Naive thymus-derived CD4-positive, alpha-beta T cell (primary cell): ENCODE measurements at regions not wholly inside any gene's neighbourhood (a gene's known extent, or its start where the extent isn't known, plus 50 kb on each side); places are given as distances from the start of the nearest gene placed in this dataset.

ENCODE experiments used
- ATAC-seq: fragments of 150-1000 bp; cut with Tn5 transposase; 2 replicates; pipeline ENCODE4 v1.10.0; 2021; ENCODE audit warnings: mild to moderate bottlenecking, moderate library complexity
- CTCF ChIA-PET: fragments of 350-600 bp; sonication (Branson Sonifier 250); formaldehyde crosslinking; loops from one replicate; lab custom pipeline; 2021; ENCODE audit warnings: antibody characterized with exemption; lab: Charles Lee
- POLR2A ChIA-PET: fragments of 350-600 bp; sonication (Branson Sonifier 250); formaldehyde crosslinking; loops from one replicate; lab custom pipeline; 2021; ENCODE audit warnings: antibody characterized with exemption, inconsistent platforms; lab: Charles Lee
- DNase-seq, 9 donors: peaks; one replicate each; pipeline versions ENCODE4 v3.0.0 to v3.0.0-alpha.2; 2020 to 2022; ENCODE audit warnings: mixed read lengths in 1 of 9
- H3K27ac ChIP-seq: one replicate; pipeline ENCODE4 v1.7.0; 2013; ENCODE audit warnings: mild to moderate bottlenecking, low read depth, low read length, moderate library complexity
- H3K27me3 ChIP-seq, 2 donors: one replicate each; pipeline ENCODE4 v1.7.0; 2013; ENCODE audit warnings: low read length in 2 of 2, mild to moderate bottlenecking in 2 of 2, moderate library complexity in 2 of 2; ENCODE audit not compliant: control insufficient read depth in 2 of 2, insufficient read depth in 2 of 2
- H3K36me3 ChIP-seq, 3 experiments: 1 replicate in 2 of 3; 2 replicates in 1 of 3; pipeline ENCODE4 v1.7.0; 2013; ENCODE audit warnings: low read length in 3 of 3, mild to moderate bottlenecking in 3 of 3, moderate library complexity in 1 of 3; ENCODE audit not compliant: insufficient read depth in 3 of 3, control insufficient read depth in 2 of 3
- H3K4me1 ChIP-seq, 2 donors: one replicate each; pipeline ENCODE4 v1.7.0; 2013; ENCODE audit warnings: low read length in 2 of 2, mild to moderate bottlenecking in 2 of 2, moderate library complexity in 1 of 2; ENCODE audit not compliant: control insufficient read depth in 2 of 2, insufficient read depth in 2 of 2
- H3K4me3 ChIP-seq: 2 replicates; pipeline ENCODE4 v1.7.0; 2013; ENCODE audit warnings: mild to moderate bottlenecking, low read length
- H3K9me3 ChIP-seq, 3 experiments: 1 replicate in 2 of 3; 2 replicates in 1 of 3; pipeline ENCODE4 v1.7.0; 2013; ENCODE audit warnings: low read length in 3 of 3; ENCODE audit not compliant: control insufficient read depth in 2 of 3
- H3K27ac Mint-ChIP-seq, 9 donors: one replicate each; pipeline ENCODE4 v1.8.0; 2020 to 2022; ENCODE audit warnings: mixed read lengths in 9 of 9, mild to moderate bottlenecking in 8 of 9, moderate library complexity in 5 of 9, inconsistent platforms in 2 of 9
- H3K27me3 Mint-ChIP-seq, 5 donors: one replicate each; pipeline ENCODE4 v1.8.0; 2021 to 2022; ENCODE audit warnings: mixed read lengths in 5 of 5, mild to moderate bottlenecking in 1 of 5
- H3K36me3 Mint-ChIP-seq, 5 donors: one replicate each; pipeline ENCODE4 v1.8.0; 2020 to 2022; ENCODE audit warnings: mixed read lengths in 5 of 5, mild to moderate bottlenecking in 3 of 5, inconsistent platforms in 1 of 5
- H3K4me1 Mint-ChIP-seq, 7 donors: one replicate each; pipeline ENCODE4 v1.8.0; 2020 to 2022; ENCODE audit warnings: mixed read lengths in 7 of 7, mild to moderate bottlenecking in 3 of 7, inconsistent platforms in 1 of 7
- H3K4me3 Mint-ChIP-seq, 10 donors: one replicate each; pipeline ENCODE4 v1.8.0; 2020 to 2022; ENCODE audit warnings: mild to moderate bottlenecking in 10 of 10, mixed read lengths in 10 of 10, moderate library complexity in 6 of 10, inconsistent platforms in 2 of 10
- H3K9me3 Mint-ChIP-seq, 11 donors: one replicate each; pipeline ENCODE4 v1.8.0; 2020 to 2022; ENCODE audit warnings: mixed read lengths in 11 of 11, mild to moderate bottlenecking in 4 of 11, inconsistent platforms in 1 of 11, moderate library complexity in 1 of 11
- intact Hi-C, 2 donors: fragments of 100-400 bp; cut with micrococcal nuclease; formaldehyde crosslinking; loops; one replicate each; pipeline ENCODE4 v1.15.1; 2023

- peaks cover 4 to 40% (median 7%) of the 10 kb centered on the region in 5 donors for H3K36me3 Mint-ChIP-seq
- no peaks in the 10 kb centered on the region for H3K9me3 Mint-ChIP-seq
- no peak overlapping the region for H3K4me3 Mint-ChIP-seq
- no peaks in the 10 kb centered on the region for H3K9me3 ChIP-seq
- H3K27ac Mint-ChIP-seq = peak overlapping the region in 4 of 9 donors; percentile 3 to 68 (median 16)
- ATAC-seq (no peak), DNase-seq (no peak)
- H3K4me1 Mint-ChIP-seq = peaks cover 45 to 79% (median 74%) of the 10 kb centered on the region in 7 donors
- H3K4me3 ChIP-seq = no peak overlapping the region
- intact Hi-C loops = no loop called here
- peaks cover 29 to 40% of the 10 kb centered on the region in 2 donors for H3K4me1 ChIP-seq
- peaks cover 0 to 10% (median 0%) of the 10 kb centered on the region in 3 experiments for H3K36me3 ChIP-seq
- POLR2A ChIA-PET = no interaction called here
- no peak overlapping the region for H3K27ac ChIP-seq
- CTCF ChIA-PET = interaction anchor here (0.5 to 0.8 kb wide), 3 partner anchors 11 to 101 kb away, joined by 3 to 5 read pairs (median 3); no protein-coding TSS in a partner anchor
- no peaks in the 10 kb centered on the region for H3K27me3 Mint-ChIP-seq
- no peaks in the 10 kb centered on the region for H3K27me3 ChIP-seq
These were observed 173.4 kb upstream of the KLF14 start for GRCh38 chr7:130907439-130907838.

- no peak overlapping the region for H3K27ac ChIP-seq
- peak overlapping the region in 3 of 10 donors; percentile 12 to 45 (median 17) for H3K4me3 Mint-ChIP-seq
- H3K4me1 ChIP-seq = peaks cover 30 to 40% of the 10 kb centered on the region in 2 donors
These were observed 174.5 kb upstream of the KLF14 start for GRCh38 chr7:130908345-130909160.

GRCh38 chr7:130909161-130909836, 175.3 kb upstream of the KLF14 start:
- Mint-ChIP-seq H3K9me3 (no peaks in the 10 kb centered on the region), H3K4me1 (peaks cover 34 to 75% (median 71%) of the 10 kb centered on the region in 7 donors), H3K36me3 (peaks cover under 1 to 32% (median 3%) of the 10 kb centered on the region in 5 donors), H3K27ac (peak overlapping the region in 8 of 9 donors; percentile 13 to 95 (median 65)), H3K27me3 (no peaks in the 10 kb centered on the region), H3K4me3 (peak overlapping the region in 7 of 10 donors; percentile 3 to 93 (median 12))
- no peaks in the 10 kb centered on the region for H3K9me3 ChIP-seq
- CTCF ChIA-PET = no interaction called here
- intact Hi-C loops = no loop called here
- H3K4me3 ChIP-seq = no peak overlapping the region
- peaks cover 37 to 43% of the 10 kb centered on the region in 2 donors for H3K4me1 ChIP-seq
- H3K27ac ChIP-seq = no peak overlapping the region
- POLR2A ChIA-PET = interaction anchor here (0.7 kb wide), 1 partner anchor 110 kb away, joined by 3 read pairs; no protein-coding TSS in a partner anchor
- H3K36me3 ChIP-seq = peaks cover 0 to 2% (median 0%) of the 10 kb centered on the region in 3 experiments
- DNase-seq = no peak
- no peak for ATAC-seq
- no peaks in the 10 kb centered on the region for H3K27me3 ChIP-seq

More at GRCh38 chr7:130908345-130909160, 174.5 kb upstream of the KLF14 start:
- ChIA-PET POLR2A (interaction anchor here (0.7 kb wide), 1 partner anchor 111 kb away, joined by 3 read pairs; no protein-coding TSS in a partner anchor), CTCF (interaction anchor here (0.7 kb wide), 1 partner anchor 990 kb away, joined by 3 read pairs; no protein-coding TSS in a partner anchor)
- Mint-ChIP-seq H3K27me3 (no peaks in the 10 kb centered on the region), H3K4me1 (peaks cover 40 to 75% (median 71%) of the 10 kb centered on the region in 7 donors), H3K9me3 (no peaks in the 10 kb centered on the region), H3K36me3 (peaks cover 4 to 36% (median 4%) of the 10 kb centered on the region in 5 donors), H3K27ac (peak overlapping the region in 5 of 9 donors; percentile 2 to 90 (median 49))
- Histone ChIP-seq H3K9me3 (no peaks in the 10 kb centered on the region), H3K27me3 (no peaks in the 10 kb centered on the region), H3K4me3 (no peak overlapping the region), H3K36me3 (peaks cover 0 to 7% (median 0%) of the 10 kb centered on the region in 3 experiments)
- ATAC-seq (no peak), DNase-seq (no peak)
- intact Hi-C loops = no loop called here

- Histone ChIP-seq H3K9me3 (no peaks in the 10 kb centered on the region), H3K4me1 (peaks cover 38 to 44% of the 10 kb centered on the region in 2 donors), H3K36me3 (no peaks in the 10 kb centered on the region), H3K27me3 (no peaks in the 10 kb centered on the region), H3K4me3 (no peak overlapping the region), H3K27ac (no peak overlapping the region)
- Mint-ChIP-seq H3K4me1 (peaks cover 35 to 79% (median 75%) of the 10 kb centered on the region in 7 donors), H3K27ac (peak overlapping the region in 6 of 9 donors; percentile 51 to 95 (median 82)), H3K4me3 (peak overlapping the region in 7 of 10 donors; percentile 10 to 100 (median 69)), H3K9me3 (no peaks in the 10 kb centered on the region), H3K36me3 (peaks cover 0 to 30% (median 0%) of the 10 kb centered on the region in 5 donors), H3K27me3 (no peaks in the 10 kb centered on the region)
- intact Hi-C loops = loop anchor here (1.0 to 5.0 kb wide), 6 partner anchors 13 to 422 kb away; partner anchors contain the start of gene MKLN1 (in 1 of the 2)
- DNase-seq (no peak), ATAC-seq (no peak)
- ChIA-PET CTCF (interaction anchor here (1.2 kb wide), 2 partner anchors 13 to 72 kb away, joined by 3 to 6 read pairs; no protein-coding TSS in a partner anchor), POLR2A (interaction anchor here (1.0 to 1.5 kb wide), 2 partner anchors 13 to 22 kb away, joined by 3 to 5 read pairs; no protein-coding TSS in a partner anchor)
These were observed 176.1 kb upstream of the KLF14 start for GRCh38 chr7:130909881-130910672.

GRCh38 chr7:130910949-130911944, 177.2 kb upstream of the KLF14 start:
- ChIA-PET CTCF (interaction anchor here (0.7 to 1.2 kb wide), 5 partner anchors 14 to 129 kb away, joined by 3 to 6 read pairs (median 3); no protein-coding TSS in a partner anchor), POLR2A (interaction anchor here (0.7 to 1.5 kb wide), 4 partner anchors 14 to 80 kb away, joined by 3 to 5 read pairs (median 3); no protein-coding TSS in a partner anchor)

More at GRCh38 chr7:130910949-130911944, 177.2 kb upstream of the KLF14 start:
- Mint-ChIP-seq H3K9me3 (no peaks in the 10 kb centered on the region), H3K4me3 (peak overlapping the region; percentile 80 to 100 (median 92)), H3K27me3 (no peaks in the 10 kb centered on the region), H3K36me3 (peaks cover 0 to 32% (median 3%) of the 10 kb centered on the region in 5 donors), H3K27ac (peak overlapping the region in 8 of 9 donors; percentile 86 to 97 (median 93)), H3K4me1 (peaks cover 43 to 86% (median 81%) of the 10 kb centered on the region in 7 donors)
- Histone ChIP-seq H3K4me3 (peak overlapping the region; percentile 66), H3K4me1 (peaks cover 38 to 55% of the 10 kb centered on the region in 2 donors), H3K36me3 (no peaks in the 10 kb centered on the region), H3K9me3 (no peaks in the 10 kb centered on the region), H3K27ac (peak overlapping the region; percentile 88), H3K27me3 (no peaks in the 10 kb centered on the region)
- ATAC-seq (no peak), DNase-seq (peak in 1 of 9 donors; percentile 15)
- intact Hi-C loops = loop anchor here (1.0 to 5.0 kb wide), 6 partner anchors 14 to 421 kb away; partner anchors contain the start of gene MKLN1 (in 1 of the 2)
